Mesodermal cell (in vitro differentiated cells): ENCODE measurements at regions not wholly inside any gene's neighbourhood (a gene's known extent, or its start where the extent isn't known, plus 50 kb on each side); places are given as distances from the start of the nearest gene placed in this dataset.

Experiments used
- H3K27ac ChIP-seq: 2 replicates; pipeline ENCODE4 v1.7.0; 2013; ENCODE audit warnings: mild to moderate bottlenecking, low read depth, low read length, moderate library complexity; ENCODE audit not compliant: severe bottlenecking
- H3K36me3 ChIP-seq: 2 replicates; pipeline ENCODE4 v1.7.1; 2013; ENCODE audit warnings: mild to moderate bottlenecking, low read length, moderate library complexity; ENCODE audit not compliant: control insufficient read depth, insufficient read depth
- H3K4me1 ChIP-seq: one replicate; pipeline ENCODE4 v1.7.1; 2013; ENCODE audit warnings: mild to moderate bottlenecking, low read length; ENCODE audit not compliant: insufficient read depth, control insufficient read depth, poor library complexity, severe bottlenecking
- H3K4me3 ChIP-seq: 2 replicates; pipeline ENCODE4 v1.7.0; 2013; ENCODE audit warnings: low read length, control low read depth, mild to moderate bottlenecking; ENCODE audit not compliant: insufficient read depth, poor library complexity, severe bottlenecking; ENCODE audit errors: extremely low read depth
- H3K9me3 ChIP-seq: 2 replicates; pipeline ENCODE4 v1.7.1; 2013; ENCODE audit warnings: mild to moderate bottlenecking, low read length, moderate library complexity; ENCODE audit not compliant: control insufficient read depth
- WGBS, 2 experiments: methylation state at CpG; one replicate each; pipeline ENCODE4 v1.1.5; 2013; ENCODE audit warnings: missing lambda C conversion rate in 2 of 2; ENCODE audit not compliant: insufficient coverage in 2 of 2; 5-methylcytosine and 5-hydroxymethylcytosine counted together

DNA sequence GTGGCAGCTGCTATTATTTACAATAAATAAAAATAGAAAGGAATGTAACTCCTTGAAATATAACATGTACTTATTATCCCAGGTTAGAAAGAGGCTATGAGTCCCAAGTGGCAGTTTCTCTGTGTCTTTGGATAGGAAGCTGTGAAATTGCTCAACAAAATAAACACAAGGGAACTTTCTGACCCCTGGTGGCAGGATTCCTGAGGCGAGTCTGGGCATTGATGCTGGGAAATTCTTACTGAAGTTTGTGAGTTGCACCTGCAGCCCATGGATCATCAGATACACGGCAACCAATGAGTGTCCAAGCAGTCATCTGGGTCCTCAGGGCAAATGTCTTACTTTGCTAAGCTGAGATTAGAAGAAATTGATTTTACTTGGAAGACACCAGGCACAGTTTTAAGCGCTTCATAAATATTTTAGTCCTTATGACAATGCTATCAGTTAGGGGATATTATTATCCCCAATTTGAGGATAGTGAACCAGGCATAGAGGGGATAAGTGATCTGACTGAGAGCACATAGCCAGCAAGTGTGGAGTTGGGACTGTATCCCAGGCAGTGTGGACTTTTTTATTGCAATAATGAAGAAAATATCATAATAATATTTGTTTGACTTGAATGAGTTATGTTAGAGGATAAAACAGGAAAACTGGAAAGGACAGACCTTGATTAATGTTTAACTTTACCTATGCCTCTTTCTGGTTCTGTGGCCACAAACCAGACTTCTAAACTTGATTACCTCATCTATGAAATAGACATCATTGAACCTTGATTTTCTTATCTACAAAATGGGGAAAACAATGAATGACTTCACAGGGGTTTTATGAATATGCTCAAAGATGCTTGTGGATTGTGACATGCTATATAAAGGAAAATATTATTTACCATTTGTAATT, 265.5 kb upstream of the ADAMTSL1 start:
- WGBS, 2 experiments = 31 to 43% methylated on average over 1 of the region's 3 CpGs
- Histone ChIP-seq H3K9me3 (no peaks in the 10 kb centered on the region), H3K27ac (no peak overlapping the region)

DNA sequence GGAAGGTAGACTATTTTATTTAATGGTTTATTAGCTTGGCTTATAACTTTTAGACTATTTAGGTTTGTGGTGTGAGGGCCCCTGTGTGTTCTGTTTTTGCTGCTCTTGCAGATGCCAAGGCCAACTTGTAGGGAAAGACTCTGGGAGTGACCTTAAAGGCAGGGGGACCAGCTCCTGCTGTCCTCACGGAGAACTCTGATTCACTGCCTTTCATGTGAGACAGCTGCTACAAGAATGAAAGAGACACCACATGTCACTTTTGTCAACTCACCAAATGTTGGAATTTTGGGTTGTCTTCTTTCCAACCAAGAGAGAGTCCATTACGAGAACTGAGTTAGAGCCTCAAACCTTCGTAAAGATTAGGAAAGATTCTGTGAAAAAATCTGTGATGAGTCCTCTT, 258.3 kb upstream of the ADAMTSL1 start:
- WGBS, 2 experiments = 57 to 73% methylated on average over 1 to 3 of the region's 3 CpGs
- Histone ChIP-seq H3K4me3 (no peak overlapping the region), H3K9me3 (no peaks in the 10 kb centered on the region), H3K36me3 (no peaks in the 10 kb centered on the region), H3K4me1 (no peaks in the 10 kb centered on the region), H3K27ac (no peak overlapping the region)

More for the DNA sequence above, 265.5 kb upstream of the ADAMTSL1 start:
- Histone ChIP-seq H3K36me3 (no peaks in the 10 kb centered on the region), H3K4me1 (no peaks in the 10 kb centered on the region), H3K4me3 (no peak overlapping the region)

DNA sequence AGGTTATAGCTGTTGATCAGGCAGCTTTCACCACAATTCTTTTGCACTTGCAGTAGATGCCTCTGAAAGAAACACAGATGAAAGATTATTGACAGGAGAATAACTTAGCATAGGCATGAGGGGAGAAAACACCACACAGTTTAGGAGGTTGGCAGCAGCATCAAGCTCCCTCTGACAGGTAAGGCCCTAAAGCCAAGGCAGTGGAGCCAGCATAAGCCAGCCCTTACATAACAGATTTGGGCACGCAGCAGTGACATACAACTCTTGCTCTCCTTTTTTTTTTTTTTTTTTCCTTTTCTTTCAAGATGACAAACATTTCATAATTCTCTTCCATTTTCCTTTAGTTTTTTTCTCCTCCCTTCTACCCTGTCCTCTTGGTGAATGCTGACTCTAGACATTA, 257.6 kb upstream of the ADAMTSL1 start:
- Histone ChIP-seq H3K9me3 (no peaks in the 10 kb centered on the region), H3K4me3 (no peak overlapping the region)
- 73 to 100% methylated on average over 1 of the region's 1 CpG for WGBS, 2 experiments

DNA sequence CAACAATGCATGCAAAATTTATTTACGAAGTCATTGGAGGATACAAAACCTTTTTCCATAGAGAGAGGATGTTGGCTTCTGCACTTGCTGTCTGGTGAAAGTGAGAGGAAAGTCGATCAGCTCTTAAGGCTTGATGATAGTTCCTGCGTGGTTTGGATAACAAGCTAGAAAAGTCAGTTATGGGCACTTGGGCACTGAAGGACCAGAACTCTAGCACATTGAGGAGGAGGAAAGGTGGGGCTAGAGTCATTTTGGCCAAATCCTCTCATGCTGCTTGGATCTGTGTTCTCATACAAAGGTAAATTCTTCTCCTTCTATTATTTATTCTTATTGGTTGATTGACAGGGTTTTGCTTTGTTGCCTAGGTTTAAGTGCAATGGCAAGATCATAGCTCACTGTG, 245.9 kb upstream of the ADAMTSL1 start:
- no peaks in the 10 kb centered on the region for H3K36me3 ChIP-seq
- no peak overlapping the region for H3K27ac ChIP-seq
- WGBS, 2 experiments = 80 to 93% methylated on average over 1 to 2 of the region's 3 CpGs
- H3K9me3 ChIP-seq = no peaks in the 10 kb centered on the region
- no peaks in the 10 kb centered on the region for H3K4me1 ChIP-seq
- no peak overlapping the region for H3K4me3 ChIP-seq

More for the DNA sequence above, 257.6 kb upstream of the ADAMTSL1 start:
- Histone ChIP-seq H3K36me3 (no peaks in the 10 kb centered on the region), H3K27ac (no peak overlapping the region), H3K4me1 (no peaks in the 10 kb centered on the region)

DNA sequence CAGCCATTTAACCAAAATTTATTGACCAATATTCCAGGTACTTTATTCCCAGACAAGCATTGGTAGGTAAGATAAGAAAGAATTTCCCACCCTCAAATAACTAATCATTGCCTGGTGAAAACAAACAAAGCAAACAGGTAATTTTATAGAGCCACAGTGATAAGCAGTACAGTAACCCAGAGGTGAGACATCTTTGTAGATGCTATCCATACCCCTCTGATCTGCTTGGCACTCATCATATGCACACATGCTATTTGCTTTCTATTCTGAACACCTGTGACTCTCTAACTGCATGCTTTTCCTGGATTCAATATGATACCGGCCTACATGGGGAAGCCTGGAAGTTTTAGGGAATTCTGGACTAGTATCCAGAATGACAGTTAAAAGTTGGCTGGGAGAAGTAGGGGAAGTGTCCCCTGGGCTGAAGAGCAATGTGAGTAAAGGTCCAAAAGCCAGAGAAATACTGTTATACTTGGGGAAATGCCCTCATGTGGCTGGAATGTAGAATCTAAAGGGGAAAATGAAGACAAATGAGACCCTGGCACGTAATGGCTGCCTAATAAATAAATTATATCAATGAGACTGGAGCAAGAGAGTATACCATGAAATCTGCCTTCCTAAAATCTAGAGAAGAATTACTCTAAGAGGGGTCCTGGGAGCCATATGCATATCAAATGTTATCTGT, 243.8 kb upstream of the ADAMTSL1 start:
- H3K4me1 ChIP-seq = no peaks in the 10 kb centered on the region
- H3K27ac ChIP-seq = no peak overlapping the region
- H3K4me3 ChIP-seq = no peak overlapping the region
- 71 to 100% methylated on average over 1 of the region's 2 CpGs for WGBS, 2 experiments
- H3K9me3 ChIP-seq = no peaks in the 10 kb centered on the region
- H3K36me3 ChIP-seq = no peaks in the 10 kb centered on the region

DNA sequence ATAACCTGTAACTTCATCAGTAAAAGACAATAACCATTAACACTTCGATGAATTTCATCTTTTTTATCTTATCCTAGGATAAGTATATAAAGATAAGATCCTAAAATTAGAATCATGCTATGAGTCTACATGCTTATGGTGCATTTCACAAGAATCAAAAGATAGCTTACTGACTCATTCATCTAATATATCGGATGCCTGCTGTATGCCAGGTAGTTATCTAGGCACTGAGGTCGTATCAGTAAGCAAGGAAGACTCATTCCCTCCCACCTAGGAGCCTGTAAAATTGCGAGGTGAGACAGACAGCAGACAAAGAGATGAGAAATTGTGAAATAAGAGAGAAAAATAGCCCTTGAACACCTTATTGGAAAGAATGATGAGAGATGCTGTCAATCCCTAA, 240.6 kb upstream of the ADAMTSL1 start:
- 83 to 100% methylated on average over 1 of the region's 4 CpGs for WGBS, 2 experiments
- no peak overlapping the region for H3K27ac ChIP-seq
- no peak overlapping the region for H3K4me3 ChIP-seq
- H3K36me3 ChIP-seq = no peaks in the 10 kb centered on the region
- peaks cover 4% of the 10 kb centered on the region for H3K4me1 ChIP-seq
- no peaks in the 10 kb centered on the region for H3K9me3 ChIP-seq

DNA sequence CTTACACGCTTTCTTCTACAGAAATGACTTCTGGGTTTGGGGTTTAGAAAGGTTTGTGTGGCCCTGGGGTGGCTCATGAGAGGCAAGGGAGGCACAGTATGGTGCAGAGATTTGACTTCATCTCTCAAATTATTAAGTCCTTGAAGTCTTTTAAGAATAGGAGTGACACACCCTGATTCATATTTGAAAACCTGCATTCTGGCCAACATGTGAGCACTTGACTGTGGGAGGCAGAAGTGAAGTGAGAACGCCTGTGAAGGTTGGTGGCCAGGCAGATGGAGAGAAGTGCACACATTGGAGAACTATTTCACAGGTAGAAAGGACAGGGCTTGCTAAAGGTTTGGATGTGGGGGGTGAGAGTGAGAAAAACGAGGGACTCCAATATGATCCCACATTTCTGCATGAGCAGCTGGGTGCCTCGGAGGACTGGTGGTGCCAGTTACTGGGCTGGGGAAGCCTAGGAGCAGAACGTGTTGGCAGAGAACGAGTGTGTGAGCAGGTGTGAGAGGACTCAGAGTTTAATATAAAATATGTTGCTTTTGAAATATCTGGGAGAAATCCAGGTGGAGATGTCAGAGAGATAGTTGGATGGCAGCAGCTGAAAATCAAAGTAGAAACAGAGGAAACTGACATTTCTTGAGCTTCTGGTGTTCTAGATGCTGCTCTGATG, 240.0 kb upstream of the ADAMTSL1 start:
- Histone ChIP-seq H3K27ac (no peak overlapping the region), H3K4me3 (no peak overlapping the region), H3K9me3 (no peaks in the 10 kb centered on the region), H3K36me3 (no peaks in the 10 kb centered on the region), H3K4me1 (peaks cover 8% of the 10 kb centered on the region)
- 86 to 90% methylated on average over 5 to 6 of the region's 6 CpGs for WGBS, 2 experiments

DNA sequence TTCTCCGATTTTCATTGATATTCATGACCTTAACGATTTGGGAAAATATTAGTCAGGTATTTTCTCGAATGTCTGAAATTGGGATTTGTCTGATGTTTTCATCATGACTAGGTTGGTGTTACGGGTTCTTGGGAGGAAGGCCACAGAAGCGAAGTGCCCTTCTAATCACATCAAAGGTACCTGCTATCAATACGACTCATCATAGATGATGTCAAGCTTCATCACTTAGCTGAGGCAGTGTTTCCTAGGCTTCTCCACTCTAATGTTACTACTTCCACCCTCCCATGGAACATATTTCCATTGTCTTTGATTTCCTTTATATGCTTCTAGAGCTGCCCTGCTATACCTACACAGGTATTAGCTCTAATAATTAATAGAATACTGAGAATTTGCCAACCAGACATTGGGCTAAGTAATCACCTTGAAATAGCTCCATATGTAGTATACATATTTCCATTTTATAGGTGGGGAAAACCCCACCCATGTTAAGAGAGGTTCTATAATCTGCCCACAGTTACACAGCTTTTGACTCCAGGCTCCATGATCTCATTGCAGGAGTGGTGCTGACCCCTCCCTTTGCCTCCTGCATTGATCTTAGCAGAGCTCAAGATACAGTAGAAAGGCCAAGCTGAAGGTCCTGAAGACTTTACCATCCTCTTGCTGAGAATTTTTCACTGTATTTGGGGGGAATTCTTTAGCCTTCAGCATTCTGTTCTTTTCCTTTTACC, 238.6 kb upstream of the ADAMTSL1 start:
- Histone ChIP-seq H3K4me3 (no peak overlapping the region), H3K36me3 (no peaks in the 10 kb centered on the region), H3K9me3 (no peaks in the 10 kb centered on the region), H3K27ac (no peak overlapping the region), H3K4me1 (peaks cover 10% of the 10 kb centered on the region)
- WGBS, 2 experiments = 79 to 90% methylated on average over 4 to 6 of the region's 6 CpGs

DNA sequence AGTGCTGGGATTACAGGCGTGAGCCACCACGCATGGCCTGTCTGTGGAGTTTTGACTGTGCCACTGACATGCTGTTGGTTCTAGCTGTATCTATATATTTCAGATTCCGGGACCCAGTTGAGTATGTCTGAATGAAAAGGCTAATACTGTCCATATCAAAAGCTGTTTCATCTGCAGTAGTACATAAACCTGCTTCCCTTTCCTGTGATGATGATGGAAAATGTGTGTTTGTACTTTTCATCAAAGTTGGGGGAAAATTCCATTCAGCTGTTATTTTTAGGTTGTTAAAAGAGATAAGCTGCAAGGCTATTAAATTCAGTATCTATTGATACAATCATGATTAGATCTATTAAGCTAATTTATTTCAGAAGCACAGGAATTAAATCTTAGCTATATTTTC, 237.6 kb upstream of the ADAMTSL1 start:
- Histone ChIP-seq H3K27ac (no peak overlapping the region), H3K9me3 (no peaks in the 10 kb centered on the region), H3K36me3 (no peaks in the 10 kb centered on the region), H3K4me1 (peaks cover 10% of the 10 kb centered on the region), H3K4me3 (no peak overlapping the region)
- WGBS, 2 experiments = 82 to 100% methylated on average over 2 of the region's 3 CpGs

DNA sequence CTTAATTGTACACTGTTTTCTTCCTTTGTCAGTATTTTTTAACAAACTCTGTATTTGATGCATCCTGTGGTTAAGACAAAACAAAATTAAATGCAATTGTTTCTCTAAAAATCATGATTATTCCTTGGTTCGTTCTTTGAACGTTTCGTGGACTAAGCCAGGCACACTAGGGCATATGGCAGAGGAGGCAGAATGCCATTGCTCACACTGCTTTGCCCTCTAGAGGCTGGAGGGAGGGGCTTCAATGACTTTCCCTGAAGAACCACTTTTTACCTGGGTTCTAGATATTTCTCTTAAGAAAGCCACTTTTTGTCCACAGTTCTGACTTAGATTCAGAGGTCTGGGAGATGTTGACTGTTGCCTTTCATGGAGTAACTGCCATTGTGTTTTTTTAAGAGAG, 236.2 kb upstream of the ADAMTSL1 start:
- Histone ChIP-seq H3K27ac (no peak overlapping the region), H3K36me3 (no peaks in the 10 kb centered on the region), H3K4me3 (no peak overlapping the region), H3K9me3 (no peaks in the 10 kb centered on the region), H3K4me1 (peaks cover 10% of the 10 kb centered on the region)
- WGBS, 2 experiments = 60 to 100% methylated on average over 2 to 3 of the region's 3 CpGs
